ENCODE measurements at regions not wholly inside any gene's neighbourhood (a gene's known extent, or its start where the extent isn't known, plus 50 kb on each side); places are given as distances from the start of the nearest gene placed in this dataset.

DNA sequence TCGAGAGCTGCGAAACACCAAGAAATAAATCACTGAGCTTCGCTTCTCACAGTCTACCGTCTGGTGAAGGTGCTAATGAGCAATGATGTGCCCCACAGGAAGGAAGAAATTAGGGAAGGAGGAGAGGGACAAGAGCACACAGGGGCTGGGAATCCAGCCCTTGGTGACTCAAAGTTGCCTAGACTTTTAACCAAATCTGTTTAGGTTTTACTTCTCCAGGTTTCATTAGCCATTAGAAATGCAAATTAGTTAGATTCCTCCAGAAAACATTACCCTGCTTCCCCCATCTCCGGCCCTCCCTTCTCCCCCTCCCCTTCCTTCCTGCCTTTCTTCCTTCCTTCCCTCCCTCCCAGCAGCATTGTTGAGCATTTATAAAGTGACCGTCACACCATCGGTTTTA, 59.3 kb upstream of the UBE2E1 start:
- Histone ChIP-seq H2AFZ (ENCODE audit: control insufficient read depth, low read length) (no peak overlapping the region), H3K9me3 (ENCODE audit: control insufficient read depth, low read depth, low read length) (no peaks in the 10 kb centered on the region), H3K9ac (ENCODE audit: control insufficient read depth, extremely low read depth, insufficient read depth, low read length) (no peak overlapping the region), H3K4me1 (ENCODE audit: control insufficient read depth, extremely low read depth, insufficient read depth, low read length) (peaks cover 23% of the 10 kb centered on the region), H3K27ac (ENCODE audit: control insufficient read depth, insufficient read depth, low read length) (no peak overlapping the region), H3K4me3 (ENCODE audit: control insufficient read depth in 2 of 3, extremely low read depth in 1 of 3, insufficient read depth in 2 of 3, low read depth in 1 of 3, low read length in 3 of 3) (no peak overlapping the region), H3K79me2 (ENCODE audit: control insufficient read depth, insufficient read depth, low read length) (no peaks in the 10 kb centered on the region), H3K4me2 (ENCODE audit: control insufficient read depth, extremely low read depth, insufficient read depth, low read depth, low read length) (no peak overlapping the region), H3K27me3 (ENCODE audit: control insufficient read depth, extremely low read depth, insufficient read depth, low read length) (no peaks in the 10 kb centered on the region), H3K9me1 (ENCODE audit: control insufficient read depth, extremely low read depth, insufficient read depth, low read length) (no peaks in the 10 kb centered on the region), H4K20me1 (ENCODE audit: control insufficient read depth, extremely low read depth, insufficient read depth, low read length) (no peaks in the 10 kb centered on the region), H3K36me3 (ENCODE audit: control insufficient read depth in 2 of 2, extremely low read depth in 1 of 2, insufficient read depth in 2 of 2, low read length in 2 of 2) (no peaks in the 10 kb centered on the region)
- TF ChIP-seq EZH2 (IDR thresholded peaks at IDR 0.05; ENCODE audit: low read length), result no peak
- TF ChIP-seq, protein P1, sequence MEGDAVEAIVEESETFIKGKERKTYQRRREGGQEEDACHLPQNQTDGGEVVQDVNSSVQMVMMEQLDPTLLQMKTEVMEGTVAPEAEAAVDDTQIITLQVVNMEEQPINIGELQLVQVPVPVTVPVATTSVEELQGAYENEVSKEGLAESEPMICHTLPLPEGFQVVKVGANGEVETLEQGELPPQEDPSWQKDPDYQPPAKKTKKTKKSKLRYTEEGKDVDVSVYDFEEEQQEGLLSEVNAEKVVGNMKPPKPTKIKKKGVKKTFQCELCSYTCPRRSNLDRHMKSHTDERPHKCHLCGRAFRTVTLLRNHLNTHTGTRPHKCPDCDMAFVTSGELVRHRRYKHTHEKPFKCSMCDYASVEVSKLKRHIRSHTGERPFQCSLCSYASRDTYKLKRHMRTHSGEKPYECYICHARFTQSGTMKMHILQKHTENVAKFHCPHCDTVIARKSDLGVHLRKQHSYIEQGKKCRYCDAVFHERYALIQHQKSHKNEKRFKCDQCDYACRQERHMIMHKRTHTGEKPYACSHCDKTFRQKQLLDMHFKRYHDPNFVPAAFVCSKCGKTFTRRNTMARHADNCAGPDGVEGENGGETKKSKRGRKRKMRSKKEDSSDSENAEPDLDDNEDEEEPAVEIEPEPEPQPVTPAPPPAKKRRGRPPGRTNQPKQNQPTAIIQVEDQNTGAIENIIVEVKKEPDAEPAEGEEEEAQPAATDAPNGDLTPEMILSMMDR (optimal IDR thresholded peaks at IDR 0.05 in 1 of 3, IDR thresholded peaks at IDR 0.05 in 1 of 3, conservative IDR thresholded peaks at IDR 0.05 in 1 of 3; ENCODE audit: extremely low read depth in 1 of 3, insufficient read depth in 2 of 3, low read length in 3 of 3), result no peak
- dilution Hi-C loops (cut with MboI; ENCODE audit: extremely low pct_ligation_motif_present, low sequenced_read_pairs), result no loop called here
- FAIRE-seq, result no peak
- no peak for DNase-seq (ENCODE audit: low read depth, low spot score)

- H3K9me3 ChIP-seq (ENCODE audit: control insufficient read depth, low read depth, low read length), result no peaks in the 10 kb centered on the region
- no peak overlapping the region for H3K4me3 ChIP-seq (ENCODE audit: control insufficient read depth in 2 of 3, extremely low read depth in 1 of 3, insufficient read depth in 2 of 3, low read depth in 1 of 3, low read length in 3 of 3)
- DNase-seq (ENCODE audit: low read depth, low spot score) (no peak), FAIRE-seq (no peak)
- no peaks in the 10 kb centered on the region for H3K27me3 ChIP-seq (ENCODE audit: control insufficient read depth, extremely low read depth, insufficient read depth, low read length)
- dilution Hi-C loops (cut with MboI; ENCODE audit: extremely low pct_ligation_motif_present, low sequenced_read_pairs), result no loop called here
- H3K9ac ChIP-seq (ENCODE audit: control insufficient read depth, extremely low read depth, insufficient read depth, low read length), result no peak overlapping the region
- H3K4me1 ChIP-seq (ENCODE audit: control insufficient read depth, extremely low read depth, insufficient read depth, low read length), result peaks cover 20% of the 10 kb centered on the region
- H4K20me1 ChIP-seq (ENCODE audit: control insufficient read depth, extremely low read depth, insufficient read depth, low read length), result no peaks in the 10 kb centered on the region
- TF ChIP-seq, protein P1 (optimal IDR thresholded peaks at IDR 0.05 in 1 of 3, IDR thresholded peaks at IDR 0.05 in 1 of 3, conservative IDR thresholded peaks at IDR 0.05 in 1 of 3; ENCODE audit: extremely low read depth in 1 of 3, insufficient read depth in 2 of 3, low read length in 3 of 3), result no peak
- TF ChIP-seq EZH2 (IDR thresholded peaks at IDR 0.05; ENCODE audit: low read length), result no peak
- no peaks in the 10 kb centered on the region for H3K9me1 ChIP-seq (ENCODE audit: control insufficient read depth, extremely low read depth, insufficient read depth, low read length)
- H3K79me2 ChIP-seq (ENCODE audit: control insufficient read depth, insufficient read depth, low read length), result no peaks in the 10 kb centered on the region
- no peak overlapping the region for H3K4me2 ChIP-seq (ENCODE audit: control insufficient read depth, extremely low read depth, insufficient read depth, low read depth, low read length)
- no peak overlapping the region for H3K27ac ChIP-seq (ENCODE audit: control insufficient read depth, insufficient read depth, low read length)
- no peaks in the 10 kb centered on the region for H3K36me3 ChIP-seq (ENCODE audit: control insufficient read depth in 2 of 2, extremely low read depth in 1 of 2, insufficient read depth in 2 of 2, low read length in 2 of 2)
- H2AFZ ChIP-seq (ENCODE audit: control insufficient read depth, low read length), result no peak overlapping the region
Observed at GRCh38 chr3:23747841-23748240, 57.9 kb upstream of the UBE2E1 start.

Data from keratinocyte (primary cell).